ENCODE measurements at regions not wholly inside any gene's neighbourhood (a gene's known extent, or its start where the extent isn't known, plus 50 kb on each side); places are given as distances from the start of the nearest gene placed in this dataset.

DNA sequence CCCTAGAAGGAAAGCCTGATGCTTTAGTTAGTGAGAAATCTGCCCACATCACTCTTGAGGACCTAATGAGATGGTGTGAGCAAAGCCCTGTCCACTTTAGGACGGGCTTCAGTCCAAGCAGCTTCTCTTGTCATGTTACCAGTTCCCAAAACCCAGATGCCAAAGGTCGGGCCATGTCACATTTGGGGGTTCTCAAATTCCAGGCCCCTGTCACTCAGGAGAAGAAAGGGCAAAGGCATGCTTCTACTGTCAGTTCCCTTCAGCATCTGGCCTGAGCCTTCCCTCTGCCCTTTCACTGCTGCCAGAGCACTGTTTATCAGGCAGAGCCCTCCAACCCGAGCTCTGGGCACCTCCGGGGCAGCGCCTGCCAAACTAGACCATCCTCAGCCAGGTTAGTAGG, 556.0 kb downstream of the BNC2 start:
- DNase-seq (ENCODE audit: low read depth): no peak

DNA sequence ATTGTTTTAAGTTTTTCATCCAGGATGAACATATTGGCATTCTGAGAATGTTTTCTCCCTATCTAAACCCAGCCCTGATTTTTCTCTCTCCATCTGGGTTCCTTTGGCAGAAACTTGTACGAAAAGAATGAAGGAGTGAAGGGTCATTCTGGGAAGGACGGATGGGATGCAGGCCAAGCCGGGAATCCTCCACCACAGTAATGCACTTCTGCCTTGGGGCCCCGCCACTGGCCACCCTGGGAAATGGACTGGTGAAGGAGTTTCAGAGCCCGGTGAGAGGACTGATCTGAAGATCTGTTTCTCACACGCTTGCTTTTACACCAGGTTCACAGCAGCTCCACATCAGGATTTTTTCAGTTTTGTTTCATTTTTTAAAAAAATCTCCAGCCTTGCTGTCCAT, 554.8 kb downstream of the BNC2 start:
- no peak for DNase-seq (ENCODE audit: low read depth)

DNA sequence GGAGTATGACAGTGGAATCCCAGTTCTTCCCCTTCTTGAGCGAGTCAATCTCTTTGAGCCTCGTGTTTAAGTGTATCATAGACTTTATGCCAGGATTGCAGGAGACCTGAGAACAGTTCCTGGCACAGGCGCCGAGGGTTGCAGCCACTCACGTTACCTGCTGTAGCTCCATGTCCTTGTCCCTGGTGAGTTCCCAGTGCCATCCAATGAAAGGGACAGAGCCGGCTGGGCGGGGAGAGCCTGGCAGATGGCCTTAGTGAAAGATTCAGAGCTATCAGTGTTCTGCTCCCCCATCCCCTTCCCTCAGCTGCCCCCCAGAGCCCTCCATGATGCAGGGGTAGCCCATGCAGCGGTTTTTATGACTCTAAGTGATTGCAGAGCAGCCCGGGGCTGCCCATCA, 554.0 kb downstream of the BNC2 start:
- no peak for DNase-seq (ENCODE audit: low read depth)

DNA sequence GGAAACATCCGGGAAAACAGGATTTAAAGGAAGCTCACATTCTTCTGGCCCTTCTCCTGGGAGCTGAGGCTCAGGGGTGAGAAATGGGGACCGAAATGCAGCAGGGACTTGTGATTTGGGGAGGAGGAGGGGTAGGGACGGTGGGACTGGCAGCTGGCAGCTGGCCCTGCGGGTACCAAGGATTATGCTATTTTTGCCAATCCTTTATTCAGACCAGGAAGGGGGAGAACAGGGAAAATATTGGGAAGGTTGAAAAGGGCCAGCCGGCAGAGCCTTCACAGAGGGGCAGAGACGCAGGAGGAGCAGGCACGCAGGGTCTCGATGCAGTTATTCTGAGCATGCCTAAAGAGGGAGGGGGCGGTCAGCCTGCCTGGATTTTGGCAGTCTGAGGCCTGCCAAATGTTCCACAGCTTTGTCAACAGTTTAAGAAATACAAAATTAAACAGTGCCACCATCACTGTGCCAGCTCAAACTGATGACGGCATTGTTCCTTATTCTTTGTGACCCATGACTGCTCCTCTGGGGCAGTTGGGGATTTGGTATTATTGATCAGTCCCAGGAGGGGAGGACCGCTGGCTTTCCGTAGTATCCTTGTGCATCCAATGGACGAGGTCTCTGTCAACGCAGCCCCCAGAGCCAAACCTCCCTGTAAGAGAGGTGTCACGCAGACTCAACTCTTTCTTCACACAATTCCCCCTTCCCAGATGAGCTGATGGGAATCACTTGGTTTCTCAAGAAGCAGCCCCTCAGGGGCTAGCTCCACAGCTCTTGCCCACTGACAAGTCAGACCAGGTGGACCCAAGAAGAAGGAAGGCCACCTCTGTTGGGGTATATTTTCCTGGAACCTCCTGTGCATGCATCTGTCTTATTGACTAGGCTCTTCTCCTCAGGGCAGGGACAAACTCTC, 553.3 kb downstream of the BNC2 start:
- DNase-seq (ENCODE audit: low read depth): no peak

DNA sequence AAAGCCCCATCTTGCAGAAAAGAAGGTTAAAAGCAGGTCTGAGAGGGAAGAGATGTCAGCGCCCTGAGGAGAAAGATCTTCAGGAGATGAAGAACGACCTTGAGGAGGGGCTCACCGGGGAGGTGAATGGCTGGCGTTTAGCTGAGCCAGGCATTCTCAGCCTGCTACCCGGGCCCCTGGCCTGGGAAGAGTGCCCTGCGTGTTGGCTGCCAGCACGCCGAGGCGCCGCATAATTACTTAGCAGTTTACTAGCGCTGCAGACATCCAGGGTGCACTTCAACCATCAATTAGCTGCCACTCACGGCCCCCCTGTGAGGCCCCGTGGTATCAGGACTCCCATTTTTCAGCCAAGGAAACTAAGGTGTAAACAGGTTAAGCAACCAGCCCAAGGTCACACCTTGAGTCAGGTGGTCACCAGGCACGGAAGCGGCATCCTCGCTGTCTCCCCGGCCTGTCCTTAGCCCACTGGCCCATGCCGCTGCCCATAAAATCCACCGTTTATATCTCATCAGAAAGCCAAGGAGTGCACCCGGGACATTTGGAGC, 551.9 kb downstream of the BNC2 start:
- no peak for DNase-seq (ENCODE audit: low read depth)

DNA sequence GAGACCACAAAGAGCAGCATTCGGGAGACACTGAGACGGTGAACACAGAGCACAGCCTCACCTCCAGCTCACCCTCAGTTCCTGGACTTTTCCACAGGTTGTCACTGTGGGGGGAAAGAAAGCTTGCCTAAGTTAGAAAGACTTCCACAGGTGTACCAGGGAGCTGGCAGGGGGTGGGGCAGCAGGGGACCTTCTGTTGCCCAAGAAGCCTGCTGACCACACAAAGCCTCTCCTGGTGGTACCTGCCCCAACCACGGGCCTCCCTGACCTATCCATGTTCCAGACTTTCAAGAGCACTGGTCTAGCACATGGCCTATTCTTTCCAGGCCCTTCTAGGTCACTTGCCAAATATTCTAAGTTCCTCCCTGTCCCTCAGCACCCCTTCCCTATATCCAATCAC, 550.8 kb downstream of the BNC2 start:
- DNase-seq (ENCODE audit: low read depth): no peak

DNA sequence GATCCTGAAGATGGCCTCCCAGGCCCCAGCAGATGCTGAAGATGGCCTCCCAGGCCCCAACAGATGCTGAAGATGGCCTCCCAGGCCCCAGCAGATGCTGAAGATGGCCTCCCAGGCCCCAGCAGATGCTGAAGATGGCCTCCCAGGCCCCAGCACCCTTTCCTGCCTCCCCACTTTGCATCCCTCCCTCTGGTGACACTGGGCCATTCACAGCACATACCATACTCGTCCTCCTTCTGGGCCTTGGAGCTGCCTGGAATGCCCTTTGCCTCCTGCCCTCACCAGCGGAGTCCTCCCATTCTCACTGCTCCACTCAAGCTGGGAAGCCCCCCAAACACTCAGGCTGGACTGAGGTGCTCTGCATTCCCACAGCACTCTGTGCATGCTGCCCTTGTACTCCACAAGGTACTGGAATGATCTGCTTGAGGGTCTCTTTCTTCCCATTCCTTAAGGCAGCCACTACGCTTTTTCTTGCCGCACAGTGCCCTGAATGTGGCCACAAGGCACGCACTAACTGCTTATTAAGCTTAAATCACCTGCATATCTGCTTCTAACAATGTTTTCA, 550.0 kb downstream of the BNC2 start:
- DNase-seq (ENCODE audit: low read depth): no peak

DNA sequence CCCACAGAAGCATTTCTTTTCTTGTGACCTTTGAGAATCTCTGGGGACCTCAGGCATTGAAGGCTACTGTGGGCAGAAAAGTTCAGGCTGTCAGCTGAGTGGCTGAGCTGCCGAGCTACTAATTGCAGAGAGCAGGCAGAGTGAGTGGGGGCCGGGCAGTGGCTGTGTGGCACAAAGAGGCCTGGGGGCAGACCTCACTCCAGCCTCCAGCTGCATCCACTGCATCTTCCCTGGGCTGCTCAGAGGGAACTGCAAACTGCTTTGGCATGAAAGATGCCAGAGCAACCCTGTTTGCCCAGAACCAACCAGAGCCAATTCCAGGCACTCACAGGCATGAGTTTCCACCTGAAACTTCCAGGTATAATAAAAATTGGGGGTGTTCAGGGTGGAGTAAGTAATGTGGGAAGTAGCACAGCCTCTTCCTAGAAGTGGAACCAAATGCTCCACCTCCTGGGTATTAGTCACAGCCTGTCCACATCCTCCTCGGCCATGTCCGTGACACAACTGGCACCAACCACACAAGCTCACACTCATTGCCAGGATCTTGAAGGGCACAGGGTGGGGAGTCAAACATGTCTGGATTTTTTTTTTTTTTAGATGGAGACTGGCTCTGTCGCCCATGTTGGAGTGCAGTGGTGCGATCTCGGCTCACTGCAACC, 548.9 kb downstream of the BNC2 start:
- DNase-seq (ENCODE audit: low read depth): no peak

DNA sequence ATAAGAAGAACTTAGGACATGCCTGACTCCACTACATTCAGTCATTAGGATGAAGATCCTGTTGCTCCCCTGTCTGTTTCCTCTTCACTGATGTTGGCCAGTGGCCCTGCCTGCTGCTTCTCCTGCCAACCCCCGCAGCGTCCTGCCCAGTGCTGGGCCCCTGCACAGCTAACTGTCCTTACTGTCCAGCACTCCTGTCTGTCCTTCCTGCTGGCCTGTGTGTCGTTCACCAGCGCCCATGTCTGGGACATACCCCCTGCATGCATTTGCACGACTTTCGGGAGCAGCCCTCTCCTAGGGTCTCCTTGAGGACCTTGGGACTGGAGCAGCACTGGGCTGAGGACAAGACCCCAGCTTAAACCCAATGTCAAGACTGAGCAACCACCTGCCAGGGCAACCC, 547.6 kb downstream of the BNC2 start:
- DNase-seq (ENCODE audit: low read depth): no peak

DNA sequence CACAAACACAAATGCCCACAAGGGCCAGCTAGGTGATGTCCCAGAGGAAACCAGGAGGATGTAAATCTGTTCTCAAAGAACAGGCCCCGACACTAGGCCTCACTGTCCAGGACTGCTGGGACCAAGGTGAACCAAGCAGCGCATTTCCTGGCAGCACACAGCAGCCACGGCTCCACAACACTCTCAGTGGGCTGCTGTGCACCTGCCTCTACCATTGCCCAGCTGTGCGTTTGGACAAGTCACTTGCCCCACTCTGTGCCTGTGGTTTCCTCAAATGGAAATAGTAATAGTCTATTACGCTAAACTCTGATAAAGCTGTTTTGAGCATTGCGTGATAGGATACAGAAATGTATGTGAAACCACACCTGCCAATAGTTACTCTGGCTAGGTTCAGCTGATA, 544.5 kb downstream of the BNC2 start:
- no peak for DNase-seq (ENCODE audit: low read depth)

DNA sequence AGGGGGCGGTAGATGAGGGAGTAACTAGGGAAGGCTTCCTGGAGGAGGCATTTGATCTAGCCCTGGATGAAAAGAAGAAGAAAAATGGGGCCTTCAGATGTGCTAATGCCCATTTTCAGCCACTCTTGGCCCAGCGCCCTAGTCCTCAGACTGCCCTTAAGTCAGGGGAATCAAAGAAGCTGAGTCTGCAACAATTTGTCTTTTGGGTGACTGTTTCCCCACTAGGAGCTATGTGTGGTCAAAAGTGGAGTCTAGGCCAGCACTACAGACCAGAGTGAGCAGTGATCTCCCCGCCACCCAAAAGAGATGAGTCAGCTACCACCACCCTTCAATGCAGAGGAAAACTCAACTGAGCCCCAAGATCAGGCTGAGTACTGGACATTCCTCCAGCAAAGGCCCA, 542.1 kb downstream of the BNC2 start:
- DNase-seq (ENCODE audit: low read depth): no peak

DNA sequence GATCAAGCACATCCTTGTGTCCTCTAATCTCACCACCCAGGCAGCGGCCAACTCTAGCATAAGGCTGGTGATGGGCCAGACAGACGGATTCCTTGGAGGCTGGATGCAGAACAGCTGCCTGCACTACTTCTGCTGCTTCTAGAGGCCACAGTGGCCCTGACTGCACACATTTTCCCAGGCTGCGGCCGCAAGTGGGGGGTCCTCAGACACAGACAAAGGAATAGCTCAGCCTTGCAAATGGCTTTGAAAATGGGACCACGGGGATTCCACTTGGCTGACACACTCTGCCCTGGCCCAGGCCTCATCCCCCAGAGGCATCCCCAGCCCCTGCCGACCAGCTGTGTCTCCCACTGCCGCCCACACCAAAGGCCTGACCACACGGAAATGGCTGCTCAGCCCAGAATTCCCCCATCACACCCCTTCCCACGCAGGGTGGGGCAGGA, 540.8 kb downstream of the BNC2 start:
- no peak for DNase-seq (ENCODE audit: low read depth)

DNA sequence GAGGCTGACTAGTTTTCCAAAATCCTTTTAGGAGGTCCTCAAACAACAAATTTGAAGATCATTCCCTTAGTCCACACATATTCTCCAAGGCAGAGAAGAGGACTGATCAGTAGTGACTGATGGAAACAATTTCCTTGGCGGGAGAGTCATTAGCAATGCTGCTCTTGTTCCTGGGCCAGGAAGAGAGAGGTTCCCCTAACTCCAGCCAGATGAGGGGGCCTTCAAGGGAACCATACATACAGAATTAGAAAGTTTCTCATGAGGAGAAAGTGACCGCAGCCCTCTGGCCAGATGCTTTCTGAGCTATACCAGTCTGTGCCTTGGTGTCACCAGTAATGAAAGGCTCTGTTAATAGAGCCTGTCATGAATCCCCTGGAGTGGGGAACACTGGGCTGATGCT, 539.4 kb downstream of the BNC2 start:
- DNase-seq (ENCODE audit: low read depth): no peak

DNA sequence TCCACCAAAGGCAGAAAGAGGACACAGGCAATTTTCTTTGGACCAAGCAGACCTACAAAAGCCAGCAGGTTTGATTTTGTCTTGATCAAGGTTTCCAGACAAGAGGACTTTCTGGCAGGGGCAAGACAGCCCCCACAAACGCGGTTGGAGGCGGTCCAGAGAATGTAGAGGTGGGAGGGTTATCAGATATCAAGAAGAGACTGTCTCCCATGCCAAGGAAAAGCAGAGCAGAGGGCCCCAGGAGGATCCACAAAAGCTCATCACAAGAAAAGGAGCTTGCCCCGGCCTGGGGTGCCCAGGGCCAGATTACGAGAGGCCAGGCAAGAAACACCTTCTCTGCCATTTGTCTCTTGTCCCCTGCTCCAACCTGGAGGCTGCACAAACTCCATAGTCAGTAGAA, 538.9 kb downstream of the BNC2 start:
- DNase-seq (ENCODE audit: low read depth): no peak

DNA sequence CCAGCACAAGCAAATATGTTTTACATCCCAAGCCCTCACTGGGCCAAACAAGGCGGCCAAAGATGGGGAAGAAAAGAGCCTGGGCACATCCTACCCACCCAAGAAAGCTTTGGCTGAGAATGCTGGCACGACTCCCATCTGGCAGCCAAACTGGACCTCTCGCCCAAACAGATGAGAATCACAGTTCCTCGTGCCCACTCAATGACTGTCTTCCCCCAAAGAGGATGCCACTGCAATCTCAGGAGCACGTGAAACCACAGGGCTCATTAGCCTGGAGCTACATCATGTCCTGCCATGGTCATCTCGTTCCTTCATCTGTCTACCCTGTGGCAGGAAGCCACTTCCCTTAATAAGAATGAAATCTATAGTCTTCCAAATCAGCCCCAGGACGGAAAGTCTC, 536.8 kb downstream of the BNC2 start:
- DNase-seq (ENCODE audit: low read depth): no peak

DNA sequence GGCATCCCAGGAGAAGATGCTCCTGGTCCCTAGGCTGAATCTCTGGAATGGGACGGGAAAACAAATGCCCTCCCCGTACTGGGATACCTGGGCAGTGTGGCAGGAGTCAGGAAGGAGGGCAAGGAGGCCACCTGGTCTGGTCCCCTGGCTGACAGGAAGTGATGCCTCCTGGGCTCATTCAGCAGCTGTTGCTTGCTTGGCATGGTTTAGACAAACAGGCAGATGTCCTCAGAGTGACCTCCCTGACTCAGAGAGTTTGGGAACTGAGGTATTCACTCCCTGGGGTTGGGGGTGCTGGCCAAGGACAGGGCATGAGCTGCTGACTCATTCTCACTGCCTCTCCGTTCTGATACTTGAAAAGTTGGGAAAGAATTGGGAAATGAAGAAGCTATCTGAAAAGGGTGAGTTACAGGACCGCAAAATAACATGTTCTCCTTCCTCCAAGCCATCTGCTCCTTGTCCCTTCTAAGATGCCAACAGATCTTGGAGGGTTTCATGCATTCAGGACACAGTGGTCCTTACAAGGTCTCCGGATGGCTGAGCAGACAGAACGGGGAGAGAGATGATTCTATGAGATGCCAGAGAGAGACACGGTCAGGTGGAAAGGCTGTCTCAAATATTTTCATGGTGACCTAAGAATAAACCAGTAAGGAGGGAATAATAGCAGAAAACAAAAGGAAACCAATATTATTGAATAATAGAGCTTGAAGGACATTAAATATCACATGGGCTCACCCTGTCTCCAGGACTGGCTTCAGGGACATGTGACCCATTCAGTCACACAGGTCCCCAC, 534.5 kb downstream of the BNC2 start:
- peak; percentile 90 for DNase-seq (ENCODE audit: low read depth)

DNA sequence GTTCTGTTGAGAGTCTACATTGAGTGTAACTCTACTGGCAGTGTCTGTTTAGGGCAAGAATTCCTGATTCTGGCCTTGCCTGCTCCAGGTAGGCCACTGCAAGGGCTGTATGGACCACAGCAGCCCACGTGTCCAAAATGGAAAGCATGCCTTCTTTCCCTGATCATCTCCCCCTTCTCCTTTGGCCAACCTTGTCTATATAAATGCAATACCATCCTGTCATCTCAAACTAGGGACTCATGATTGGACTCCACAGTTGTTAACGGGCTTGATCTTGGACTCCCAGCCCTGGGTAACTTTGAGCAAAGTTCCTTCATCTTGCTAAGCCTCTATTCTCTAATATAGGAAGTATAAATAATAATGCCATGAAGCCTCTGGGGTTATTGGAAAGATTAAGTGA, 533.6 kb downstream of the BNC2 start:
- no peak for DNase-seq (ENCODE audit: low read depth)

DNA sequence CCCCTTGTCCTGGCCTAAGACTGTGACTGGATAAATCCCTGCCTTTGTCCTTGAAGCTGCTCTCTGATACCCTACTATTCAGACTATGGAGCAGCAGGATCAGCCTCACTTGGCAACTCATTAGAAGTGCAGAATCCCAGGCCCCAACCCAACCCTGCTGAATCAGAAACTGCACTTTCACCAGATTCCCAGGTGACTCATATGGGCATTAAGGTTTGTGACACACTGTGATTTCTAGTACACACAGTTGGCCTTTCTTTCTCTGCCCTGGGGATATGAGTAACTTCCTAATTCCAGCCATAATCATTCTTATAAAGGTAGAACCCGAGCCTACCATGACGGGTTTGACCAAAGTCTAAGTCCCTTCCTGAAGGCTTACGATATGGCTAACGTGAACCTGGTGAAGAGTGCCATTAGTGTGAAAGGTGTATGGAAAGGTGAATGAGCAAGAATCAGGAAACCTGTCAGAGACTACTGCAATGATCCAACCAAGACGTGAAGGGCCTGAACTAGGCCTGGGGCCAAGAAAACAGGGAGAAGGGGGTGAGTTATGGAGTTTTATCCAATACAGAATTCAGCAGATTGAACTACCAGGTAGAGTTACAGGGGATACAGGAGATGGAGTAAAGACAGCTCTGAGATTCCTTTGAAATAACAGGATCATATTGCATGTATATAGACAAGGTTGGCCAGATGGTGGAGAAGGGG, 533.0 kb downstream of the BNC2 start:
- DNase-seq (ENCODE audit: low read depth): peak; percentile 44

DNA sequence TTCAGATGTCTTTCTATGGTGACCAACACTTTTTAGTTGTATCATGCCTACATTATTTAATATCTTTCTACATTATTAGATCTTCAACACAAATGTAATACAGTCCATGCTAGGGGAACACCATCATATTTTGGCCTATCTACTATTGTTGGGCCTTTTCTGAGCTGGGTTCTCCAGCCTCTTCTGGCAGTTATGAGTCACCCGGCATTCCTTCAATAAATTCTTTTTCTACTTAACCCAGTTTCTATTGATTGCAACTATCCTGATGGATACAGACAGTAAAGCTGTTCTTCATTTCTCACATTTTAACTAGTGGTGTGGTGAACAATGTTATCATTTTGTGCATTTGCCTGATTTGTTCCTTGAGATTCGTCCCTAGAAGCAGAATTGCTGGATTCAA, 529.3 kb downstream of the BNC2 start:
- DNase-seq (ENCODE audit: low read depth): no peak

DNA sequence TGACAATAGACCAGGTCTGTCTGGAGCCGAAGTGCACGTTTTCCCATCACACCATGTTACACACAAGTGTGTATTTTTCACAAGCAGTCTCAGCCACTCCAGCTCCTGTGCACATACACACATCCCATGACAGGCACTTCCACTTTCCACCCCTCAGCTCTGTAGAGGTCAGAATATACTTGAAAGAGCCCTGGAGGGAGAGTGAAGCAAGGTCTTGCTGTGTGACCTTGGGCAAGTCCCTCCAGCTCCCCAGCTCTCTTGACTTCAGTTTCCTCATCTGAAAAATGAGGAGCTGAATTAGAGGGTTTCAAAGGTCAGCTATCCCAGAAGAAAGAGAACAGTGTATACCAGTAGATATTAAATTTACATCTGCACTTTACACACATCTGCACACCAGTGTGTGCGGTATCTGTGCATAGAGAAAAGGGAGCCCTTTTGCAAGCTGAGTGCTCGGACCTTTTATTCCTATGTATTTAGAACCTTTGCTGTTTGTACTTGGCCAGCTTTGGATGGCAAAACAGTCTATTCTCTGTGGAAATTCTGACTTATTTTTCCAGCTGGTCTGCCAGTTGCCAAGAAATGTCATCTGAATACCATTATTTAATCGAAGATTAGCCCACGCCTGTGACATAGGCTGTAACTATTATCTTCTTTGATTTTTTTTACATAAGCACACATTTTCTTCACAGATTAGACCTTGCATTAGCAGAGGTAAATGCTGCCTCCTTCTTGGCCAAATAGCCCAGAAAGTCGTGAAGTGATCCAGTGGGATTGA, 528.0 kb downstream of the BNC2 start:
- DNase-seq (ENCODE audit: low read depth): peak; percentile 30
